KOPT-K1 (cell line): ENCODE measurements at regions not wholly inside any gene's neighbourhood (a gene's known extent, or its start where the extent isn't known, plus 50 kb on each side); places are given as distances from the start of the nearest gene placed in this dataset.
"Not testable (repeated sequence)": the region's sequence is repeated elsewhere in the genome, so short reads cannot be mapped to it uniquely, and the experiment has no call there.

Experiments used
- H3K27ac ChIP-seq: fragments of 200-600 bp; sonication (generic); 2 replicates; pipeline ENCODE4 v1.5.1; 2016; ENCODE audit warnings: antibody characterized with exemption, mild to moderate bottlenecking, low read depth, low read length; ENCODE audit not compliant: poor library complexity, severe bottlenecking
- H3K36me3 ChIP-seq: fragments of 200-600 bp; sonication (generic); 2 replicates; pipeline ENCODE4 v1.5.1; 2017; ENCODE audit warnings: antibody characterized with exemption, mild to moderate bottlenecking, low read length, moderate library complexity; ENCODE audit not compliant: insufficient read depth
- H3K9me3 ChIP-seq: fragments of 200-600 bp; sonication (generic); 2 replicates; pipeline ENCODE4 v1.5.1; 2017; ENCODE audit warnings: antibody characterized with exemption, low read length, mild to moderate bottlenecking; ENCODE audit not compliant: insufficient read depth, poor library complexity, severe bottlenecking

DNA sequence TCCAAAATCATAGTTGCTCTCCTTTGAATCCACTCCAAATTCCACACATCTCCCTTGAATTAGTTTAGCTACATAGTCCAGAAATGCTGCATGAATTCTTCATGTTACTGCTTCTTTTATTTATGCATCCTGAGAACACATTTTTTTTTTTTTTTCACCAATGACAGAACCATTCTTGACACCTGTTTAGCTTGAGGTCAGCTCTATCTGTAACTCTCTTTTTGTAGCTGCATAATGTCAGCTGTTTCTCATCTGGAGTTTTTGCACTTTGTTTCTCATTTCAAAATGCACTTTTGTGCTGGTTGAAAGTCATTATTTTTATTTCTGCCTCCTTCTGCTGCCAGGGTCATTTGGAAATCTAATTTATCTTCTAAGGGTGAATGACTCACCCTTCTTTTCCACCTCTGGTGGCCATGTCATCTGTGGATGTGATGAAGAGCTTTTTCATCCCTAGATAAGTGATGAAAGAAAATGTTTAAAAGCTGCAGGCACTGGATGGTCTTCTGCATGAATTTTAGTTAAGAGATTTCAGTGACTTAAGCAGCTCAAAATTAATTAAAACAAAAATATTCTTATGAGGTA is 93.7 kb downstream of the JRKL start:
- Histone ChIP-seq H3K27ac (no peak overlapping the region), H3K36me3 (no peaks in the 10 kb centered on the region), H3K9me3 (no peaks in the 10 kb centered on the region)

DNA sequence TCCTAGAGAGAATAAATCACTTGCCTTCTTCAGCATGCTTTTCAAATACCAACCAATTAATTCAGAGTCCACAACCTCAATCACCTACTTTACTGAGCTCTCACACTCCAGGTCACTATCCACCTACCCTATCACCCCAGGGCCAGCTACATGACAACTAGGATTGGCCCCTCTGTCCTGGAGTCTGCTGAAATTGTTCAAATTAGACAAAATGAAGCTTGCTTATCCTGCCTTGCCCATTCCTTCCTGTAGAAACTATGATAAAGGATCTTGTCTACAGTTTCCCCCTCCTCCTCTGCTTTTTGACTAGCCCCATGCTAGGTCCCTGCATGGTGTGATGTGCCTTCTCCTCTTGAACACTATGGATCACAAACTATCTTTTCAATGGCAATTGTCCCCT is 94.5 kb downstream of the JRKL start:
- Histone ChIP-seq H3K36me3 (no peaks in the 10 kb centered on the region), H3K9me3 (no peaks in the 10 kb centered on the region), H3K27ac (no peak overlapping the region)

DNA sequence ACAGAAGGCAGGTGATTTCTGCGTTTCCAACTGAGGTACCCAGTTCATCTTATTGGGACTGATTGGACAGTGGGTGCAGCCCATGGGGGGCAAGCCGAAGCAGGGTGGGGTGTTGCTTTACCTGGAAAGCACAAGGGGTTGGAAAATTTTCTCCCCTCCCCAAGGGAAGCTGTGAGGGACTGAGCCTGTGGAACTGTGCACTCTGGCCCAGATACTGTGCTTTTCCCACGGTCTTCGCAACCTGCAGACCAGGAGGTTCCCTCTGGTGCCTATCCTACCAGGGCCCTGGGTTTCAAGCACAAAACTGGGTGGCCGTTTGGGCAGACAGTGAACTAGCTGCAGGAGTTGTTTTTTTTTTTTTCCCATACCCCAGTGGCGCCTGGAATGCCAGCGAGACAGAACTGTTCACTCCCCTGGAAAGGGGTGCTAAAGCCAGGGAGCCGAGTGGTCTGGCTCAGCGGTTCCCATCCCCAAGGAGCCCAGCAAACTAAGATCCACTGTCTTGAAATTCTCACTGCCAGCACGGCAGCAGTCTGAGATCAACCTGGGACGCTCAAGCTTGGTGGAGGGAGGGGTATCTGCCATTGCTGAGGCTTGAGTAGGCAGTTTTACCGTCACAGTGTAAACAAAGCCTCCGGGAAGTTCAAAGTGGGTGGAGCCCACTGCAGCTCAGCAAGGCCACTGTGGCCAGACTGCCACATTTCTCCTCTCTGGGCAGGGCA is 97.2 kb downstream of the JRKL start:
- Histone ChIP-seq H3K36me3 (no peaks in the 10 kb centered on the region), H3K27ac (no peak overlapping the region), H3K9me3 (no peaks in the 10 kb centered on the region)

DNA sequence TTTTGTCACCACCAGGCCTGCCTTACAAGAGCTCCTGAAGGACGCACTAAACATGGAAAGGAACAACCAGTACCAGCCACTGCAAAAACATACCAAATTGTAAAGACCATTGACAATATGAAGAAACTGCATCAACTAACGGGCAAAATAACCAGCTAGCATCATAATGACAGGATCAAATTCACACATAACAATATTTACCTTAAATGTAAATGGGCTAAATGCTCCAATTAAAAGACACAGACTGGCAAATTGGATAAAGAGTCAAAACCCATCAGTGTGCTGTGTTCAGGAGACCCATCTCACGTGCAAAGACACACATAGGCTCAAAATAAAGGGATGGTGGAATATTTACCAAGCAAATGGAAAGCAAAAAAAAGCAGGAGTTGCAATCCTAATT is 99.1 kb downstream of the JRKL start:
- not testable (repeated sequence) for H3K9me3 ChIP-seq, H3K27ac ChIP-seq, H3K36me3 ChIP-seq

DNA sequence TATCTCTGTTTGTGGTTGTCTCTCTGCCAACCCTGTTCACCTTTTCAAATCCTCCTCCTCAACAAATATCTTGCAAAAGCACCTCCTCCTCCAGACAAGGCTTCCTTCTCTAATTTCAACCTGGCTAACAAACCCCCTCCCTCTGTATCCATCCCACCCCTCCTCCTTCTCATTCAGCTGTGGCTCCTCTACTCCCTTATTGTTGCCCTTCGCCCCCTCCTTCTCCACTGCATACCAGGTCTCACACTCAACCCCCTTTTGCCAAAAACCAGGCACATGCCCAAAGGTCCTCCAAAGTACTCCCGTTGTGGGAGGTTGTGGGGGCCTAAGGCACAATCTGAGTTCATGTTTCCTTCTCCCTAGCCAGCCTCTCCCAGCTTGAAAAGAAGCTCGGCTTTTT is 110.6 kb downstream of the JRKL start:
- H3K27ac ChIP-seq = no peak overlapping the region
- no peaks in the 10 kb centered on the region for H3K36me3 ChIP-seq
- no peaks in the 10 kb centered on the region for H3K9me3 ChIP-seq

DNA sequence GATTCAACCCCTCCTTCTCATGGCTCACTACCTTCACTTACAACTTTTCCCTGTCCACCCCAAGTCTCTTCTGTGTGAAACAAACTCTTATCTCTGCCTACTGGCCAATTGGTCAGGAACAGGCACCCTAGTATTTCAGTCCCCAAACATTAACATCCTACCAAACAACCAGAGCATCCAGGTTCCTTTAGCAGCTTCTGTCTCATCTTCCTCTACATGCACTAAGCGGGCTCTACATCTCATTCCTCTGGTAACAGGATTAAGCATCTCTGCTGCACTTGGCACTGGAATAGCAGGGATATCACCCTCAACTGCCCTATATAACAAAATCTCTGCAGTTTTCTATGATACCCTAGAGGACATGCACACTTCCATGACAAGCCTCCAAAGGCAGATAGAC is 116.2 kb downstream of the JRKL start:
- Histone ChIP-seq H3K27ac (no peak overlapping the region), H3K9me3 (no peaks in the 10 kb centered on the region), H3K36me3 (no peaks in the 10 kb centered on the region)

DNA sequence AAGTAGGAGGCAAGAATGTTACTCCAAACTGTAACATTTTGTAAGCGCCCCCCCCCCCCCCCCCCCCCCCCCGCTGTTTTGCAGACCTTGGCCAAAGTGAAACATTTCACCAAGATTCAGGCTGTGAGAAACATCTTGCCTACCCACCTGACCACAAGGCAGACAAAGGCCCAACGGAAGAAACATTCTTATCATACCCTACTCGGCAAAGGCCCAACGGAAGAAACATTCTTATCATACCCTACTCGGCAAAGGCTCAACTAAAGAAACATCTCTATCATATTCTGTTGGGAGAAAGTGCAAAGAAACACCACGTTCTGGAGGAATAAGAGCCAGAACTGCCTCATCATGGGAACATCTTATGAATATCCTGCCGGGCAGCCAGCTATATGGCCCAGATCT is 117.1 kb downstream of the JRKL start:
- H3K36me3 ChIP-seq = no peaks in the 10 kb centered on the region
- no peaks in the 10 kb centered on the region for H3K9me3 ChIP-seq
- no peak overlapping the region for H3K27ac ChIP-seq

DNA sequence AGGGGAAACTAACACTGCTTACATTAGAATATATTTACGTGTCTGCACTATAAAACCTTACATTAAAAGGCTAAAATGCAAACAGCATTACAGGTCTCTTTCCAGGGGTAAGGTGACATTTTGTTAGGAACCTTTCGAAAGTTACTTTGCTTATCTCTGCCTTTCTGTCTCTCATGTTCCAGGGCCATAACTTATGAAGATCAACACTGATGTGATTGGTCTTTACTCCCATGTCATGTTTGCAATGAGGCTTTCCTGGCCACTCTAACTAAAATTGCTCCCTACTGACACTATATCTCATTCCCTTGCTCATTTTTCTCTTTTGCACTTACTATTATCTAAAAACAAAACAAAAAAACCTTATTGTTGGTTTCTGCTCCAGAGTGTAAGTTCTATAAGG is 119.0 kb downstream of the JRKL start:
- no peak overlapping the region for H3K27ac ChIP-seq
- no peaks in the 10 kb centered on the region for H3K9me3 ChIP-seq
- H3K36me3 ChIP-seq = no peaks in the 10 kb centered on the region

DNA sequence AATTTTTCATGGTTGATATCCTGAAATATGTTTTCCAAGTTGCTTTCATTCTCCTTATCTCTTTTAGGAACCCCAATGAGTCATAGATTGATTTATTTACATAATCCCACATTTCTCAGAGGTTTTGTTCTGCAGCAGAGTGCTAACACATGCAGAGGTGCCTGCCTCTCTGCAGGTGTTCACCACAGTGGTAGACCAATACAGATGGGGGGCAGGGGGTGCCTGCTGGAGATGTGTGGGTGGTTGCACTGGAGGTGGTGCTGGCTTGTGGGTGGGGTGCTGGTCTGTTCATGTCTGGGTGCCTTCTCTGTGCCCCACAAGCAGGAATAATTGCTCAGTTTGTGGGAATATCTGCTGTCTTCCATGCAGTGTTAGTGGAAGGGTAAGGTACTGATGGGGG is 131.1 kb downstream of the JRKL start:
- Histone ChIP-seq H3K36me3 (no peaks in the 10 kb centered on the region), H3K9me3 (no peaks in the 10 kb centered on the region), H3K27ac (no peak overlapping the region)

DNA sequence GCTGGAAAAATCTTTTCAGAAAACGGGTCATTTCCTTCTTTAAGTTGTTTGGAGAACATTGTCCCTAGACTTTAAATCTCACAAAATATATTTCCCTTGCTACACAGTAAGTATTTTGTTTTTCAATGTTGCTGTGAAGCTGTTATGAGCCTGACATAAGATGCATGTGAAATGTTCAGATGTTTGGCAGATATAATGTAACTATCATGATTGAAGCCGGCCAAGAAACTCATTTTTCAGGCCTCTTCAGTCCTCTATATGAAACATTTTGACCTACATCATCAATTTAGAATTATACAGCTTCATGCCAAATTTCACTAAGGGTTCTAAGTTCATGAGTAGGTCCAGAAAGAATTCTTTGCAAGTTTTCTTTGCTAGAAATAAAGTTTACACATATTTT is 133.8 kb downstream of the JRKL start:
- H3K36me3 ChIP-seq = no peaks in the 10 kb centered on the region
- no peaks in the 10 kb centered on the region for H3K9me3 ChIP-seq
- no peak overlapping the region for H3K27ac ChIP-seq

DNA sequence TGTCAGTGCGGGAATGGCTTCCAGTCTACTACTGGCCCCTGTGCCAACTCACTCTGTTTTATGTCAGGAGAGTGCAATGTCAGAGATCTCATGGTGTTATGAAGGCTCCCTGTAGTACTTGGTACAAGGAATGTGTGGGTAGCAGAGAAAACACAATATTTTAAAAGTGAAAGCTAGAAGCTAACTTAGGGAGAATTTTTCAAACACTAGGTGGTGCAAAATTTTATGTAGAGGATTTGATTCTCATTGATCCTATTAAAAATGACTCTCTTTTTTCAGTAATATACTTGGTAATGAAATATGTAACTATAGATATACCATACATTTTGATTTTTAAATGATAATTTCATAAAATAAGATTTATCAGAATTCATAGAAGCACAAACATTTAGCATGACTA is 134.7 kb downstream of the JRKL start:
- no peak overlapping the region for H3K27ac ChIP-seq
- no peaks in the 10 kb centered on the region for H3K36me3 ChIP-seq
- H3K9me3 ChIP-seq = no peaks in the 10 kb centered on the region

DNA sequence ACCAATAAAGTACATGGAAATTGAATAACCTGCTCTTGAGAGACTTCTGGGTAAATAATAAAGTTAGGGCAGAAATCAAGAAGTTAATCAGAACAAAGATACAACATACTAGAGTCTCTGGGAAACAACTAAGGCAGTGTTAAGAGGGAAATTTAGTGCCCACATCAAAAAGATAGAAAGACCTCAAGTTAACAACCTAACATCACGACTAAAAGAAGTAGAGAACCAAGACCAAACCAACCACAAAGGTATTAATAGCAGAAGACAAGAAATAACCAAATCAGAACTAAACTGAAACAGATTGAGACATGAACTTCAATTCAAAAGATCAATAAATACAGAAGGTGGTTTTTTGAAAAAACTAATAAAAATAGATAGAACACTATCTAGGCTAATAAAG is 140.7 kb downstream of the JRKL start:
- H3K9me3 ChIP-seq = no peaks in the 10 kb centered on the region
- H3K36me3 ChIP-seq = no peaks in the 10 kb centered on the region
- H3K27ac ChIP-seq = no peak overlapping the region

DNA sequence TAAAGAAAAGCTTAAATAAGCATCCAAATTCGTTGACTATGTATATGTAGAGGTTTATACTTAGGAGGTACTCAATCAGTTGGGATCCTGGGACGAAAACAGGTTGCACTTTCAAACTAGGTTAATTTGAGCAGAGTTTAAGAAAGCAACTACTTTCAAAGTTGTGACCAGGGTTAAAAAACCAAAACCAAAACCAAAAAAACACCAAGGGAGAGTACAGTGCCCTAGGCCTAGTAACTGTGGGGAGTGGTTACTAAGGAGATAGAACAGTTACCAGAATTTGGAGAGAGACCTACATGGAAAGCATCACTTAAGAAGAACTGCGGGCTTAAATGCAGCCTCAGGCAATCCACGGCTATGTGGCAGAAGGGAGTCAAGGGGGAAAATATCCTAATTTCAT is 148.3 kb downstream of the JRKL start:
- Histone ChIP-seq H3K9me3 (no peaks in the 10 kb centered on the region), H3K36me3 (no peaks in the 10 kb centered on the region), H3K27ac (no peak overlapping the region)

DNA sequence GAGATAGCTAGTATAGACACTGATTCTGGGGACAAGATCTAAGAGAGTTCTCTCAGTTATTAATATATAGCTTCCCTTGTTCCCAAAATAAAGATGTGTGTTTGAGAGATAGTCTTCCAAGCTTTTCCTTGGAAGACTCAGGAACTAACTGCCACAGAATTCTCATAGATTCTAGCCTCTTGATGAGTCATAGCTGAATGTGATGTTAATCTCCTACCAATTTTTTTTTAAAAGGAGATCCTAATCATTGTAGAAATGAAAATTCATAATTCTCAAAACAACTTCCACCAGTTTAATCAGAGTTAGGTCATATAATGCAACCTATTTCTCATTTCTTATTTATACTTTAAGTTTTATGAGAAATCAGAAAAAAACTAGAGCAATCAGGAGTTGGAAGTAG is 148.8 kb downstream of the JRKL start:
- no peaks in the 10 kb centered on the region for H3K36me3 ChIP-seq
- H3K27ac ChIP-seq = no peak overlapping the region
- H3K9me3 ChIP-seq = no peaks in the 10 kb centered on the region

DNA sequence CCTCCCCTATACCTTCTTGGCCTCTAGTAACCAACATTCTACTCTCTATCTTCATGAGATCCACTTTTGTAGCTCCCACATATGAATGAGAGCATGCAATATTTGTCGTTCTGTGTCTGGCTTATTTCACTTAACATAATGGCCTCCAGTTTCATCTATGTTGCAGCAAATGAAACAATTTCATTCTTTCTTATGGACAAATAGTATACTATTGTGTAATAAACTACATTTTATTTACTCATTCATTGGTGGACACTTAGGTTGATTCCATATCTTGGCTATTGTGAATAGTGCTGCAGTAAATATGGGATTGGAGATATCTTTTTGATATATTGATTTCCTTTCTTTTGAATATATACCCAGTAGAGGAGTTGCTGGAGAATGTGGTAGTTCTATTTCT is 151.1 kb downstream of the JRKL start:
- no peak overlapping the region for H3K27ac ChIP-seq
- H3K36me3 ChIP-seq = no peaks in the 10 kb centered on the region
- H3K9me3 ChIP-seq = no peaks in the 10 kb centered on the region

DNA sequence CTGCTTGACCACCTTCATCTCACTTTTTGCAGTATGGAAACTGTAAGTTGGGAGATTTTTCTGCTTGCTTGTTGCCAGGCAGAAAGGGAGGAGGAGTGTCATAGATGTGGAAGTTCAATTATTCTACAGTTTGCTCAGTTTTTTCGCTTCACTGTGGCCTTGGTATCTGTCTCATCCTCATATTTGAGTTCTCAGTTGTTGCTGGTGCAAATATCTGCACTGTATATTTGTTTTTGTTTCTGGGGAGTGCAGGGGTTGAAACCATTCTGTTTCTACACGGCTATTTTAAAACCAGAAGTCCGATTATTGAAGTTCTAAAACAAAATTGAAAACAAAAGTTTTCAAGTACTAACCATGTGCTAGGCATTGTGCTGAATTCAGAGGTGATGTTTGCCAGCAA is 153.4 kb downstream of the JRKL start:
- no peaks in the 10 kb centered on the region for H3K9me3 ChIP-seq
- no peaks in the 10 kb centered on the region for H3K36me3 ChIP-seq
- H3K27ac ChIP-seq = no peak overlapping the region
